ENCODE measurements at regions not wholly inside any gene's neighbourhood (a gene's known extent, or its start where the extent isn't known, plus 50 kb on each side); places are given as distances from the start of the nearest gene placed in this dataset.

DNA sequence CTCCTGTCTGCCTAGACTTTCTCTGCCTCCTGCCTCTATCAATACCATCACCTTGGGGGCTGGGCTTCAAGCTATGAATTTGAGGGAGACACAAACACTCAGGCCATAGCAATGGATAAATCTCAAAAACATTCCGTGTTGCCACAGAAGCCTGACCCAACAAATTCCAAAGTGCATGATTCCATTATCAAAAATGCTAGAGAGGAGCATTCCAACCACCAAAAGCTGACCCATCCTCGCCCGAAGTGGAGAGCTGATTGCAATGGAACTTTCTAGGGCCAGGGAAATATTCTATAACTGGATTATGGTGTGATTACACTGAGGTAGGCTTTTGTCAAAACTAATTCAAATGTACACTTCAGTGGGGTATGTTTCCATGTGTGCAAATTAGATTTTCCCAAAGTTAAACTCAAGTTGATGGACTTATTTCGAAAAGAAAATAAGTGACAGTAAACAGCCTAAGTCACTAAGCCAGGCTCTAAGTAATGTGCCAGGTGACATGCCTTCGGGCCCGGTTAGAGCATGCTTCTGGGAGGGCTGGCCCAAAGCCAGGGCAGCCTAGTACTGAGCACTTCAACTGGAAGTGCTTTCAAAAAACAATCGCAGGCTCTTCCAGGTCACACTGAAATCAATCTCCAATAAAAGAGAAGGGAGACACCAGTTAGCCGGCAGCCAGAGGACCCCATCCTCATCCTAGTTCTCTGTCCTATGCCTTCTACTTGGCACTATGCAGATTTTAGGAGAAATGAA, 142.3 kb downstream of the TBXT start:
- no peak for TF ChIP-seq EZH2 (IDR thresholded peaks at IDR 0.05; ENCODE audit: borderline replicate concordance, low read depth, low read length, poor library complexity, severe bottlenecking)
- TF ChIP-seq, protein P1, sequence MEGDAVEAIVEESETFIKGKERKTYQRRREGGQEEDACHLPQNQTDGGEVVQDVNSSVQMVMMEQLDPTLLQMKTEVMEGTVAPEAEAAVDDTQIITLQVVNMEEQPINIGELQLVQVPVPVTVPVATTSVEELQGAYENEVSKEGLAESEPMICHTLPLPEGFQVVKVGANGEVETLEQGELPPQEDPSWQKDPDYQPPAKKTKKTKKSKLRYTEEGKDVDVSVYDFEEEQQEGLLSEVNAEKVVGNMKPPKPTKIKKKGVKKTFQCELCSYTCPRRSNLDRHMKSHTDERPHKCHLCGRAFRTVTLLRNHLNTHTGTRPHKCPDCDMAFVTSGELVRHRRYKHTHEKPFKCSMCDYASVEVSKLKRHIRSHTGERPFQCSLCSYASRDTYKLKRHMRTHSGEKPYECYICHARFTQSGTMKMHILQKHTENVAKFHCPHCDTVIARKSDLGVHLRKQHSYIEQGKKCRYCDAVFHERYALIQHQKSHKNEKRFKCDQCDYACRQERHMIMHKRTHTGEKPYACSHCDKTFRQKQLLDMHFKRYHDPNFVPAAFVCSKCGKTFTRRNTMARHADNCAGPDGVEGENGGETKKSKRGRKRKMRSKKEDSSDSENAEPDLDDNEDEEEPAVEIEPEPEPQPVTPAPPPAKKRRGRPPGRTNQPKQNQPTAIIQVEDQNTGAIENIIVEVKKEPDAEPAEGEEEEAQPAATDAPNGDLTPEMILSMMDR (conservative IDR thresholded peaks at IDR 0.05; ENCODE audit: low read depth, low read length): no peak

All from A673 (cell line).